NCI-H146 treated with DMSO at 0.1 percent for 48 hours (cell line): ENCODE measurements at regions not wholly inside any gene's neighbourhood (a gene's known extent, or its start where the extent isn't known, plus 50 kb on each side); places are given as distances from the start of the nearest gene placed in this dataset.
"Not testable (repeated sequence)": the region's sequence is repeated elsewhere in the genome, so short reads cannot be mapped to it uniquely, and the experiment has no call there.

ENCODE experiments used
- DNase-seq: peaks from one replicate; lab custom pipeline; 2025; ENCODE audit not compliant: unreplicated experiment; lab: John Stamatoyannopoulos, UW

GRCh38 chr1:234781241-234782065 is 171.5 kb upstream of the IRF2BP2 start:
- no peak for DNase-seq

- no peak for DNase-seq
Observed at GRCh38 chr1:234780531-234781162, 170.7 kb upstream of the IRF2BP2 start.

- DNase-seq, result no peak
Observed at GRCh38 chr1:234780112-234780511, 170.1 kb upstream of the IRF2BP2 start.

GRCh38 chr1:234779600-234779999 is 169.6 kb upstream of the IRF2BP2 start:
- DNase-seq, result not testable (repeated sequence)

- DNase-seq, result no peak
Observed at GRCh38 chr1:234779160-234779538, 169.2 kb upstream of the IRF2BP2 start.

- no peak for DNase-seq
Observed at GRCh38 chr1:234778221-234779159, 168.5 kb upstream of the IRF2BP2 start.

GRCh38 chr1:234777856-234778220 is 167.9 kb upstream of the IRF2BP2 start:
- no peak for DNase-seq

GRCh38 chr1:234776876-234777855 is 167.2 kb upstream of the IRF2BP2 start:
- no peak for DNase-seq

- no peak for DNase-seq
Observed at GRCh38 chr1:234776256-234776875, 166.4 kb upstream of the IRF2BP2 start.

- DNase-seq, result no peak
Observed at GRCh38 chr1:234775477-234776246, 165.7 kb upstream of the IRF2BP2 start.

- no peak for DNase-seq
Observed at GRCh38 chr1:234774971-234775370, 165.0 kb upstream of the IRF2BP2 start.

GRCh38 chr1:234773936-234774677 is 164.1 kb upstream of the IRF2BP2 start:
- DNase-seq, result no peak

GRCh38 chr1:234772345-234773147 is 162.6 kb upstream of the IRF2BP2 start:
- no peak for DNase-seq

- DNase-seq, result no peak
Observed at GRCh38 chr1:234771642-234772344, 161.8 kb upstream of the IRF2BP2 start.

GRCh38 chr1:234770924-234771540 is 161.1 kb upstream of the IRF2BP2 start:
- DNase-seq, result no peak

- no peak for DNase-seq
Observed at GRCh38 chr1:234769986-234770795, 160.2 kb upstream of the IRF2BP2 start.
